HEK293 (cell line): ENCODE measurements at regions not wholly inside any gene's neighbourhood (a gene's known extent, or its start where the extent isn't known, plus 50 kb on each side); places are given as distances from the start of the nearest gene placed in this dataset.

Source experiments
- CTCF ChIA-PET: fragments of 350-600 bp; formaldehyde crosslinking; extraction: SDS; loops from one replicate; lab custom pipeline; 2021; ENCODE audit warnings: antibody characterized with exemption; lab: Yijun Ruan, JAX
- POLR2A ChIA-PET: fragments of 300-600 bp; formaldehyde crosslinking; extraction: SDS; loops from one replicate; lab custom pipeline; 2020; ENCODE audit warnings: antibody characterized with exemption, inconsistent platforms; lab: Yijun Ruan, JAX
- H3K27ac ChIP-seq: fragments of 200-500 bp; sonication (Bioruptor generic); 2 replicates; pipeline ENCODE4 v1.5.1; 2014; ENCODE audit warnings: low read depth, low read length, control low read depth, inconsistent platforms; ENCODE audit errors: extremely low read depth
- H3K36me3 ChIP-seq, 2 experiments: fragments of 200-500 bp in 1 of 2; sonication (Bioruptor generic) in 1 of 2; 1 replicate in 1 of 2; 2 replicates in 1 of 2; pipeline ENCODE4 v1.5.1; 2014 to 2017; ENCODE audit warnings: inconsistent platforms in 2 of 2, low read length in 2 of 2; ENCODE audit not compliant: control insufficient read depth in 2 of 2, insufficient read depth in 1 of 2
- H3K4me1 ChIP-seq: fragments of 200-500 bp; sonication (Bioruptor generic); 2 replicates; pipeline ENCODE4 v1.5.1; 2014; ENCODE audit warnings: mild to moderate bottlenecking, low read length, inconsistent platforms; ENCODE audit not compliant: control insufficient read depth, insufficient read depth
- H3K4me3 ChIP-seq: 2 replicates; pipeline ENCODE4 v1.5.1; 2011; ENCODE audit warnings: low read depth, mild to moderate bottlenecking, control low read depth, low read length, moderate library complexity
- H3K9me3 ChIP-seq: fragments of 200-500 bp; sonication (Bioruptor generic); 2 replicates; pipeline ENCODE4 v1.5.1; 2014; ENCODE audit warnings: low read depth, low read length, inconsistent platforms; ENCODE audit not compliant: control insufficient read depth, insufficient read depth
- GLI2 ChIP-seq: fragments of 450-650 bp; formaldehyde crosslinking; IDR thresholded peaks from 2 replicates; pipeline ENCODE4; 2017; ENCODE audit warnings: missing biosample characterization, missing genetic modification characterization, low read depth, borderline replicate concordance
- HOXC10 ChIP-seq: sonication (generic); formaldehyde crosslinking; IDR thresholded peaks from 2 replicates; pipeline ENCODE4 v1.8.1; 2023; ENCODE audit warnings: mild to moderate bottlenecking, missing genetic modification reagents
- KLF10 ChIP-seq: fragments of 450-650 bp; IDR thresholded peaks from 2 replicates; pipeline ENCODE4 v1.5.1; 2018; ENCODE audit warnings: missing biosample characterization, mild to moderate bottlenecking, missing genetic modification characterization
- MZF1 ChIP-seq: fragments of 450-650 bp; formaldehyde crosslinking; IDR thresholded peaks from 2 replicates; pipeline ENCODE4 v1.5.1; 2017; ENCODE audit warnings: missing biosample characterization, missing genetic modification characterization, borderline replicate concordance
- PATZ1 ChIP-seq: fragments of 450-650 bp; formaldehyde crosslinking; IDR thresholded peaks from 2 replicates; pipeline ENCODE4 v1.5.1; 2016; ENCODE audit warnings: missing biosample characterization, missing genetic modification characterization
- REPIN1 ChIP-seq: fragments of 450-650 bp; formaldehyde crosslinking; IDR thresholded peaks from 2 replicates; pipeline ENCODE4 v1.5.1; 2017; ENCODE audit warnings: missing biosample characterization, missing genetic modification characterization, low read depth
- SALL2 ChIP-seq: fragments of 450-650 bp; formaldehyde crosslinking; IDR thresholded peaks from 2 replicates; pipeline ENCODE4 v1.5.0; 2017; ENCODE audit warnings: missing biosample characterization, mild to moderate bottlenecking, missing genetic modification characterization, borderline replicate concordance
- SCRT2 ChIP-seq: fragments of 450-650 bp; formaldehyde crosslinking; IDR thresholded peaks from 2 replicates; pipeline ENCODE4 v1.5.1; 2016; ENCODE audit warnings: missing biosample characterization, missing genetic modification characterization
- WT1 ChIP-seq: fragments of 450-650 bp; formaldehyde crosslinking; IDR thresholded peaks from 2 replicates; pipeline ENCODE4 v1.5.1; 2016; ENCODE audit warnings: missing biosample characterization, missing genetic modification characterization
- YY1 ChIP-seq: fragments of 450-650 bp; formaldehyde crosslinking; IDR thresholded peaks from 2 replicates; pipeline ENCODE4 v1.5.1; 2018; ENCODE audit warnings: missing biosample characterization, missing genetic modification characterization
- ZBTB20 ChIP-seq: fragments of 450-650 bp; formaldehyde crosslinking; IDR thresholded peaks from 2 replicates; pipeline ENCODE4 v1.5.1; 2016; ENCODE audit warnings: missing biosample characterization, missing genetic modification characterization
- ZNF10 ChIP-seq: fragments of 450-650 bp; formaldehyde crosslinking; IDR thresholded peaks from 2 replicates; pipeline ENCODE4 v1.5.1; 2017; ENCODE audit warnings: missing biosample characterization, missing genetic modification characterization
- ZNF211 ChIP-seq: fragments of 450-650 bp; formaldehyde crosslinking; IDR thresholded peaks from 2 replicates; pipeline ENCODE4 v1.5.1; 2016; ENCODE audit warnings: low read depth, missing biosample characterization, missing genetic modification characterization
- ZNF280C ChIP-seq: fragments of 450-650 bp; formaldehyde crosslinking; IDR thresholded peaks from 2 replicates; pipeline ENCODE4 v1.5.1; 2016; ENCODE audit warnings: missing biosample characterization, missing genetic modification characterization
- ZNF324 ChIP-seq: fragments of 450-650 bp; formaldehyde crosslinking; IDR thresholded peaks from 2 replicates; pipeline ENCODE4 v1.5.1; 2016; ENCODE audit warnings: missing biosample characterization, missing genetic modification characterization
- ZNF350 ChIP-seq: fragments of 450-650 bp; formaldehyde crosslinking; IDR thresholded peaks from 2 replicates; pipeline ENCODE4 v1.5.0; 2017; ENCODE audit warnings: missing biosample characterization, mild to moderate bottlenecking, missing genetic modification characterization
- ZNF449 ChIP-seq: fragments of 450-650 bp; formaldehyde crosslinking; IDR thresholded peaks from 2 replicates; pipeline ENCODE4 v1.5.1; 2017; ENCODE audit warnings: missing biosample characterization, mild to moderate bottlenecking, missing genetic modification characterization, moderate library complexity
- ZNF488 ChIP-seq: fragments of 450-650 bp; formaldehyde crosslinking; IDR thresholded peaks from 2 replicates; pipeline ENCODE4 v1.5.1; 2016; ENCODE audit warnings: missing biosample characterization, missing genetic modification characterization
- ZNF600 ChIP-seq: fragments of 450-650 bp; formaldehyde crosslinking; IDR thresholded peaks from 2 replicates; pipeline ENCODE4 v1.5.1; 2016; ENCODE audit warnings: missing biosample characterization, missing genetic modification characterization
- ZNF626 ChIP-seq: fragments of 450-650 bp; sonication (Bioruptor Pico); formaldehyde crosslinking; IDR thresholded peaks from 2 replicates; pipeline ENCODE4 v1.5.1; 2018; ENCODE audit warnings: missing biosample characterization, missing genetic modification characterization, inconsistent platforms
- ZNF629 ChIP-seq: fragments of 450-650 bp; formaldehyde crosslinking; IDR thresholded peaks from 2 replicates; pipeline ENCODE4 v1.5.1; 2017; ENCODE audit warnings: missing biosample characterization, missing genetic modification characterization
- ZNF76 ChIP-seq: fragments of 450-650 bp; formaldehyde crosslinking; IDR thresholded peaks from 2 replicates; pipeline ENCODE4; 2016; ENCODE audit warnings: low read depth, missing biosample characterization, missing genetic modification characterization, borderline replicate concordance
- ZSCAN4 ChIP-seq: fragments of 450-650 bp; formaldehyde crosslinking; IDR thresholded peaks from 2 replicates; pipeline ENCODE4 v1.5.1; 2017; ENCODE audit warnings: missing biosample characterization, missing genetic modification characterization
- ZXDB ChIP-seq: fragments of 450-650 bp; formaldehyde crosslinking; IDR thresholded peaks from 2 replicates; pipeline ENCODE4 v1.5.1; 2016; ENCODE audit warnings: missing biosample characterization, missing genetic modification characterization

GRCh38 chr16:63516394-63516793, 1480.2 kb upstream of the CDH8 start:
- Histone ChIP-seq H3K4me3 (no peak overlapping the region), H3K4me1 (no peaks in the 10 kb centered on the region), H3K9me3 (no peaks in the 10 kb centered on the region), H3K27ac (no peak overlapping the region), H3K36me3 (no peaks in the 10 kb centered on the region)
- TF ChIP-seq PATZ1 (tag by site-specific recombination) (no peak), ZNF629 (no peak), HOXC10 (CRISPR knock-in tag) (no peak), WT1 (tag by site-specific recombination) (no peak), ZNF350 (tag by site-specific recombination) (no peak), ZNF600 (no peak), MZF1 (tag by site-specific recombination) (no peak), REPIN1 (tag by site-specific recombination) (no peak)
- ChIA-PET POLR2A (no interaction called here), CTCF (no interaction called here)

- Histone ChIP-seq H3K4me1 (no peaks in the 10 kb centered on the region), H3K9me3 (no peaks in the 10 kb centered on the region), H3K4me3 (no peak overlapping the region), H3K27ac (no peak overlapping the region), H3K36me3 (no peaks in the 10 kb centered on the region)
- no peak for TF ChIP-seq YY1 (tag by site-specific recombination)
- TF ChIP-seq GLI2 (tag by site-specific recombination) = no peak
- no peak for TF ChIP-seq ZXDB (tag by site-specific recombination)
- no peak for TF ChIP-seq ZNF280C (tag by site-specific recombination)
- no peak for TF ChIP-seq SCRT2 (tag by site-specific recombination)
- no peak for TF ChIP-seq ZNF76
- TF ChIP-seq ZNF10 (tag by site-specific recombination) = no peak
- no peak for TF ChIP-seq ZNF324 (tag by site-specific recombination)
- TF ChIP-seq SALL2 (tag by site-specific recombination) = no peak
- no peak for TF ChIP-seq ZNF488 (tag by site-specific recombination)
- ChIA-PET CTCF (no interaction called here), POLR2A (no interaction called here)
Observed at GRCh38 chr16:63512910-63513309, 1476.7 kb upstream of the CDH8 start.

GRCh38 chr16:63497408-63497807, 1461.2 kb upstream of the CDH8 start:
- no peaks in the 10 kb centered on the region for H3K36me3 ChIP-seq
- no peak overlapping the region for H3K4me3 ChIP-seq
- no peaks in the 10 kb centered on the region for H3K9me3 ChIP-seq
- ChIA-PET CTCF (no interaction called here), POLR2A (no interaction called here)
- H3K27ac ChIP-seq = no peak overlapping the region
- no peaks in the 10 kb centered on the region for H3K4me1 ChIP-seq
- TF ChIP-seq ZSCAN4 (tag by site-specific recombination) = no peak
- TF ChIP-seq ZNF449 (tag by site-specific recombination) = no peak
- no peak for TF ChIP-seq ZNF626 (tag by site-specific recombination)
- no peak for TF ChIP-seq KLF10 (tag by site-specific recombination)
- TF ChIP-seq WT1 (tag by site-specific recombination) = no peak
- no peak for TF ChIP-seq ZNF211
- TF ChIP-seq ZBTB20 (tag by site-specific recombination) = no peak
- no peak for TF ChIP-seq PATZ1 (tag by site-specific recombination)
